Right lobe of liver (tissue), 6 donors: ENCODE measurements at regions not wholly inside any gene's neighbourhood (a gene's known extent, or its start where the extent isn't known, plus 50 kb on each side); places are given as distances from the start of the nearest gene placed in this dataset.
"Not testable (repeated sequence)": the region's sequence is repeated elsewhere in the genome, so short reads cannot be mapped to it uniquely, and the experiment has no call there.

Source experiments
- ATAC-seq, 4 donors: fragments of 200-7000 bp; cut with Tn5 transposase; one replicate each; pipeline ENCODE4 v1.9.1; 2020; ENCODE audit warnings: mild to moderate bottlenecking in 4 of 4, moderate library complexity in 4 of 4
- DNase-seq, 3 donors: peaks; one replicate each; pipeline ENCODE4 v3.0.0-alpha.2; 2020
- H3K27ac ChIP-seq, 3 donors: fragments of 200-600 bp; one replicate each; pipeline ENCODE4 v1.8.0; 2022
- H3K27me3 ChIP-seq, 2 donors: fragments of 200-600 bp; one replicate each; pipeline ENCODE4 v1.8.0; 2022
- H3K36me3 ChIP-seq, 4 donors: fragments of 200-600 bp; sonication (generic) in 1 of 4; one replicate each; pipeline versions ENCODE4 v1.5.1 to v1.8.0; 2017 to 2022; ENCODE audit warnings: control low read depth in 1 of 4
- H3K4me1 ChIP-seq, 4 donors: fragments of 200-600 bp; sonication (generic) in 1 of 4; one replicate each; pipeline versions ENCODE4 v1.5.1 to v1.8.0; 2017 to 2022; ENCODE audit warnings: control low read depth in 1 of 4
- H3K4me3 ChIP-seq, 3 donors: fragments of 200-600 bp; one replicate each; pipeline ENCODE4 v1.8.0; 2022
- H3K9me3 ChIP-seq, 4 donors: fragments of 200-600 bp; sonication (generic) in 1 of 4; one replicate each; pipeline versions ENCODE4 v1.5.1 to v1.8.0; 2017 to 2022; ENCODE audit warnings: control low read depth in 1 of 4
- POLR2A ChIP-seq: fragments of 450-650 bp; IDR thresholded peaks from one replicate; pipeline ENCODE4 v1.6.1; 2017; ENCODE audit warnings: antibody characterized with exemption, mild to moderate bottlenecking
- WGBS: methylation state at CpG from one replicate; pipeline ENCODE4 v1.1.6; 2018; ENCODE audit warnings: low coverage, low lambda C conversion rate; ENCODE audit not compliant: insufficient coverage; ENCODE audit errors: missing lambda C conversion rate; 5-methylcytosine and 5-hydroxymethylcytosine counted together
- intact Hi-C, 2 donors: fragments of 100-400 bp; cut with DNase I; formaldehyde crosslinking; loops; one replicate each; pipeline versions ENCODE4 v1.11.2 to v1.14.1; 2022
- TF ChIP-seq, protein P1 (sequence below), 4 donors: fragments of 200-600 bp in 3 of 4; fragments of 450-650 bp in 1 of 4; IDR thresholded peaks; one replicate each; pipeline versions ENCODE4 v1.5.1 to v1.8.0; 2016 to 2022; ENCODE audit warnings: antibody characterized with exemption in 4 of 4, mild to moderate bottlenecking in 2 of 4
- donor health status: DM: no; HTN: yes; CAD: no.
- donor health status: DM: no; HTN: no; CAD: no.
- donor health status: DM: no; HTN: no; CAD: no.
- donor health status: DM: no; HTN: yes; CAD: no.
- donor health status: DM: no; HTN: yes; CAD: no.

DNA sequence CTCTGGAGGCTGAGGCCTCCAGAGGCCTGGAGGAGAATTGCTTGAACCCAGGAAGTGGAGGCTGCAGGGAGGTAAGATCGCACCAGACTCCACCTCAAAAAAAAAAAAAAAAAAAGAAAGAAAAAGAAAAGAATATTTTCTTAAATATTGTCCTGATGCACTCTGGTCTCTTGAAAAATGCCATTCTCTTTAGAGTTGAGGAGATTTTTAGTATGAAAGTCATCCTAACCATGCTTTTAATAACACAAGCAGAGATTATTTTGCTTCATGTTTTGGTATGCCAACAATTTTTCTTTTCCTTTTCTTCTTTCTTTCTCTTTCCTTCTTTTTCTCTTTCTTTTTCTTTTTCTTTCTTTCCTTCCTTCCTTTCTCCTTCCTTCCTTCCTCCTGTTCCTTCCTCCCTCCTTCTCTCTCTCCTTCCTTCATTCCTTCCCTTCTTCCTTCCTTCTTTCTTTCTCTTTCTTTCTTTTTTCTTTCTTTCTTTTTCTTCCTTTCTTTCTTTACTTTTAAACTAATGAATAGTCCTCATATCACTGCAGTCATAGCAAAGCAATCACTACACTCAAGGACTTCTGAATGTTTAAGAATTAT, 116.9 kb upstream of the CCNH start:
- H3K27me3 ChIP-seq = no peaks in the 10 kb centered on the region
- no peak for TF ChIP-seq POLR2A
- TF ChIP-seq, protein P1, sequence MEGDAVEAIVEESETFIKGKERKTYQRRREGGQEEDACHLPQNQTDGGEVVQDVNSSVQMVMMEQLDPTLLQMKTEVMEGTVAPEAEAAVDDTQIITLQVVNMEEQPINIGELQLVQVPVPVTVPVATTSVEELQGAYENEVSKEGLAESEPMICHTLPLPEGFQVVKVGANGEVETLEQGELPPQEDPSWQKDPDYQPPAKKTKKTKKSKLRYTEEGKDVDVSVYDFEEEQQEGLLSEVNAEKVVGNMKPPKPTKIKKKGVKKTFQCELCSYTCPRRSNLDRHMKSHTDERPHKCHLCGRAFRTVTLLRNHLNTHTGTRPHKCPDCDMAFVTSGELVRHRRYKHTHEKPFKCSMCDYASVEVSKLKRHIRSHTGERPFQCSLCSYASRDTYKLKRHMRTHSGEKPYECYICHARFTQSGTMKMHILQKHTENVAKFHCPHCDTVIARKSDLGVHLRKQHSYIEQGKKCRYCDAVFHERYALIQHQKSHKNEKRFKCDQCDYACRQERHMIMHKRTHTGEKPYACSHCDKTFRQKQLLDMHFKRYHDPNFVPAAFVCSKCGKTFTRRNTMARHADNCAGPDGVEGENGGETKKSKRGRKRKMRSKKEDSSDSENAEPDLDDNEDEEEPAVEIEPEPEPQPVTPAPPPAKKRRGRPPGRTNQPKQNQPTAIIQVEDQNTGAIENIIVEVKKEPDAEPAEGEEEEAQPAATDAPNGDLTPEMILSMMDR (IDR thresholded peaks at IDR 0.05) = no peak
- H3K27ac ChIP-seq = no peak overlapping the region
- intact Hi-C loops = no loop called here
- H3K4me3 ChIP-seq = no peak overlapping the region
- H3K9me3 ChIP-seq = no peaks in the 10 kb centered on the region
- ATAC-seq (no peak), DNase-seq (no peak)
- no peaks in the 10 kb centered on the region for H3K4me1 ChIP-seq
- WGBS = 58% methylated on average over 1 of the region's 1 CpG
- H3K36me3 ChIP-seq = no peaks in the 10 kb centered on the region

DNA sequence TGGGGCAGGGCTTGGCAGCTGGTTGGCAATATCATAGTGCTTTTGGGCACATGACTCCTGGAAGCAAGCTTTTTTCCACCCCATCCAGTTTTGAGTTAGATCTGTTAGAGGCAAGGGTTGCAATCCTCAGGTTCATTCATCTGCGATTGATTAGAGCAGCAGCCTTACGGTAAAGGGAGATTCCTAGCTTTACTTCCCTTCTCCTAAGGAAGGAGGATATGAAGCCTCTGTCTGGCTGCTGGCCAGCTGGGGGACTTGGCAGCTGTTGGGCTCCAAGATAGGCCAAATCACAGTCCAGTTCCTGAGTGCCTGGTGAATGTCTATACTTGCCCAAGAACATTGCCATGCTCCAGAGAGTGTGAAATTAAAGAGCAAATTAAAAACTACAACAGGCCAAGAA, 113.4 kb upstream of the CCNH start:
- H3K27ac ChIP-seq = no peak overlapping the region
- no peak for ATAC-seq
- H3K4me3 ChIP-seq = no peak overlapping the region
- no peaks in the 10 kb centered on the region for H3K36me3 ChIP-seq
- 57% methylated on average over 2 of the region's 2 CpGs for WGBS
- peak in 1 of 3 donors; percentile 20 for DNase-seq
- TF ChIP-seq, protein P1 (IDR thresholded peaks at IDR 0.05) = no peak
- no peak for TF ChIP-seq POLR2A
- intact Hi-C loops = no loop called here
- H3K4me1 ChIP-seq = no peaks in the 10 kb centered on the region
- no peaks in the 10 kb centered on the region for H3K9me3 ChIP-seq
- H3K27me3 ChIP-seq = no peaks in the 10 kb centered on the region

DNA sequence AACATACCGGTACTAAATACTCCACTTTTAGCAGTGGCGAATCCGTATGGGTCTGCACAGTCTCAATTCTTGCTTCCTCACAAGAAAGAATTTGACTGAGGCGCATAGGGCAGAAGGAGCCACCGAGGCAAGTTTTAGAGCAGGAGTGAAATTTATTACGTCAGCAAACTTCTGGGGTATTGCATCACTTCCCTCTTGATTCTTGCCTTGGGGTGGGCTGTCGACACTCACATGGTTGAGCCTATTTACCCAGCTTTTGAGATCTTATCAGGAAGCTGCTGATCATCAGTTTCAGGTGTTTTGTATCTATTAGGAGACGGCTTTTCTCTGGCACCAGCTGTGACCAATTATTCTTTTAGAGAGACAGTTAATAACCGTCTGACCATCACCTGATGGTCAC, 111.5 kb upstream of the CCNH start:
- Histone ChIP-seq H3K4me1 (no peaks in the 10 kb centered on the region), H3K4me3 (no peak overlapping the region), H3K27ac (no peak overlapping the region), H3K36me3 (no peaks in the 10 kb centered on the region), H3K27me3 (no peaks in the 10 kb centered on the region), H3K9me3 (no peaks in the 10 kb centered on the region)
- intact Hi-C loops = no loop called here
- 40% methylated on average over 8 of the region's 9 CpGs for WGBS
- ATAC-seq = no peak
- TF ChIP-seq POLR2A = no peak
- TF ChIP-seq, protein P1 (IDR thresholded peaks at IDR 0.05) = no peak
- no peak for DNase-seq

DNA sequence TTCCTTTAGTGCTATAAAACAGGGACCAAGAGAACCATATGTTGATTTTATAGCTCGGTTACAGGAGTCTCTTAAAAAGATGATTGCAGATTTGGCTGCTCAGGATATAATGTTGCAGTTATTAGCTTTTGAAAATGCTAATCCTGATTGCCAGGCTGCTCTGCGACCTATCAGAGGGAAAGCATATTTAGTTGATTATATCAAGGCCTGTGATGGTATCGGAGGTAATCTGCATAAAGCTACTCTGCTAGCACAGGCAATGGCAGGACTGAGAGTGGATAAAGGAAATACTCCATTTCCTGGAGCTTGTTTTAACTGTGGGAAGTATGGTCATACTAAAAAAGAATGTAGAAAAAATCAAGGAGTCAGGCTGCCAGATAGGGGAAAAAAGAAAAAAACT, 99.0 kb upstream of the CCNH start:
- ATAC-seq, H3K27ac ChIP-seq, intact Hi-C loops: not testable (repeated sequence)

DNA sequence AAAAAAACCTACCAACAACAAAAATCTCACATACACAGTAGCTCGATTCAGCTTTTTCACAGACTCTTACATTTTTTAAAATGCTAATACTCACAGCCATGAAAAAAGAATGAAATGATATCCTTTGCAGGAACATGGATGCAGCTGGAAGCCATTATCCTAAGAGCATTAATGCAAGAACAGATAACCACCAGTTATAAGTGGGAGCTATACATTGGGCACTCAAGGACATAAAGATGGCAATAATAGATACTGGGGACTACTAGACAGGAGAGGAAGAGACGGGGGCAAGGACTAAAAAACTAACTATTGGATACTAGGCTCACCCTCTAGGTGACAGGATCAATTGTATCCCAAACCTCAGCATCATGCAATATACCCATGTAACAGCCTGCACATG, 90.3 kb upstream of the CCNH start:
- intact Hi-C loops = no loop called here

More for the DNA sequence above, 99.0 kb upstream of the CCNH start:
- not testable (repeated sequence) for H3K36me3 ChIP-seq, H3K4me3 ChIP-seq, DNase-seq, H3K27me3 ChIP-seq, H3K9me3 ChIP-seq, H3K4me1 ChIP-seq
- WGBS = 31% methylated on average over 3 of the region's 3 CpGs

More for the DNA sequence above, 90.3 kb upstream of the CCNH start:
- DNase-seq (no peak), ATAC-seq (no peak)
- 24% methylated on average over 2 of the region's 2 CpGs for WGBS
- H3K4me1 ChIP-seq = no peaks in the 10 kb centered on the region
- H3K4me3 ChIP-seq = no peak overlapping the region
- H3K9me3 ChIP-seq = no peaks in the 10 kb centered on the region
- H3K27ac ChIP-seq = no peak overlapping the region
- no peak for TF ChIP-seq POLR2A
- TF ChIP-seq, protein P1 (IDR thresholded peaks at IDR 0.05) = no peak
- H3K36me3 ChIP-seq = no peaks in the 10 kb centered on the region
- H3K27me3 ChIP-seq = no peaks in the 10 kb centered on the region
